ENCODE measurements at regions not wholly inside any gene's neighbourhood (a gene's known extent, or its start where the extent isn't known, plus 50 kb on each side); places are given as distances from the start of the nearest gene placed in this dataset.

- DNase-seq (no peak), ATAC-seq (no peak)
- intact Hi-C loops (cut with DNase I) = no loop called here
Measured at GRCh38 chr2:236940916-236941520, 144.7 kb upstream of the COPS8 start.

GRCh38 chr2:236941551-236941950, 144.1 kb upstream of the COPS8 start:
- ATAC-seq = no peak
- intact Hi-C loops (cut with DNase I) = no loop called here
- no peak for DNase-seq

GRCh38 chr2:236942554-236942953, 143.1 kb upstream of the COPS8 start:
- no peak for ATAC-seq
- DNase-seq = no peak
- intact Hi-C loops (cut with DNase I) = no loop called here

- intact Hi-C loops (cut with DNase I) = no loop called here
- no peak for ATAC-seq
- DNase-seq = no peak
Measured at GRCh38 chr2:236943068-236943467, 142.6 kb upstream of the COPS8 start.

- intact Hi-C loops (cut with DNase I) = no loop called here
- DNase-seq = no peak
- ATAC-seq = no peak
Measured at GRCh38 chr2:236943841-236944513, 141.7 kb upstream of the COPS8 start.

GRCh38 chr2:236944561-236944960, 141.1 kb upstream of the COPS8 start:
- intact Hi-C loops (cut with DNase I) = no loop called here
- no peak for DNase-seq
- ATAC-seq = no peak

GRCh38 chr2:236945431-236946016, 140.2 kb upstream of the COPS8 start:
- no peak for DNase-seq
- intact Hi-C loops (cut with DNase I) = no loop called here
- ATAC-seq = peak in 1 of 2 donors; percentile 12

GRCh38 chr2:236946871-236947270, 138.8 kb upstream of the COPS8 start:
- DNase-seq = no peak
- intact Hi-C loops (cut with DNase I) = no loop called here

GRCh38 chr2:236947294-236947693, 138.4 kb upstream of the COPS8 start:
- no peak for DNase-seq
- intact Hi-C loops (cut with DNase I) = no loop called here
- ATAC-seq = no peak

More at GRCh38 chr2:236946871-236947270, 138.8 kb upstream of the COPS8 start:
- ATAC-seq = peak in 1 of 2 donors; percentile 64

- intact Hi-C loops (cut with DNase I) = no loop called here
- no peak for ATAC-seq
Measured at GRCh38 chr2:236947896-236948295, 137.8 kb upstream of the COPS8 start.

GRCh38 chr2:236949089-236949905, 136.4 kb upstream of the COPS8 start:
- intact Hi-C loops (cut with DNase I) = no loop called here
- DNase-seq (no peak), ATAC-seq (no peak)

More at GRCh38 chr2:236947896-236948295, 137.8 kb upstream of the COPS8 start:
- DNase-seq = no peak

- no peak for ATAC-seq
- no peak for DNase-seq
- intact Hi-C loops (cut with DNase I) = no loop called here
Measured at GRCh38 chr2:236951830-236952475, 133.7 kb upstream of the COPS8 start.

- intact Hi-C loops (cut with DNase I) = no loop called here
- no peak for ATAC-seq
Measured at GRCh38 chr2:236954641-236955040, 131.0 kb upstream of the COPS8 start.

GRCh38 chr2:236955521-236956030, 130.1 kb upstream of the COPS8 start:
- ATAC-seq = no peak
- intact Hi-C loops (cut with DNase I) = no loop called here
- no peak for DNase-seq

More at GRCh38 chr2:236954641-236955040, 131.0 kb upstream of the COPS8 start:
- DNase-seq = no peak

GRCh38 chr2:236956031-236956618, 129.6 kb upstream of the COPS8 start:
- intact Hi-C loops (cut with DNase I) = no loop called here
- ATAC-seq (no peak), DNase-seq (no peak)

GRCh38 chr2:236956641-236957040, 129.0 kb upstream of the COPS8 start:
- no peak for DNase-seq
- intact Hi-C loops (cut with DNase I) = no loop called here
- no peak for ATAC-seq

- no peak for ATAC-seq
- intact Hi-C loops (cut with DNase I) = no loop called here
- DNase-seq = no peak
Measured at GRCh38 chr2:236959036-236959435, 126.7 kb upstream of the COPS8 start.

- ATAC-seq (peak in 1 of 2 donors; percentile 88), DNase-seq (peak; percentile 51)
- intact Hi-C loops (cut with DNase I) = no loop called here
Measured at GRCh38 chr2:236959876-236960275, 125.8 kb upstream of the COPS8 start.

GRCh38 chr2:236960531-236960930, 125.2 kb upstream of the COPS8 start:
- intact Hi-C loops (cut with DNase I) = no loop called here
- ATAC-seq (no peak), DNase-seq (no peak)
